ENCODE measurements at regions not wholly inside any gene's neighbourhood (a gene's known extent, or its start where the extent isn't known, plus 50 kb on each side); places are given as distances from the start of the nearest gene placed in this dataset.

DNA sequence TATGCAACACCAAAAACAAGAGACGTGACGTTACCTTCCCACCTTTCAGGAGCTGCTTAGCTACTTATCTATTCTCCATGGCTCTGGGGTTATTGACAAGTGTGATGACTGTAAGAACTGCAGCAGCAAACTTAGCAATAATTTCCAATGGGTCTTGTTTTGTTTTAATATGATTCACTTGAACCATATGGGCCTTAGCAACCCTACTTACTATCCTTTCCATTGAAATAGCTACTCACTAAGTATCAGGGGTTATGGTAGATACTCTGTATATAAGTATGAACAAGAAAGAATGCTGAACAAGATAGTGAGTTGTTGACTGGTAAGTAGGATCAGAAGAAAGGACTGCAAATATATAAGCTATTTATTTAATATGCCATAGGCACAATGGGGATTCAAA, 69.3 kb upstream of the BBX start:
- Histone ChIP-seq H3K27me3 (ENCODE audit: control insufficient read depth in 1 of 2, insufficient read depth in 2 of 2, low read length in 2 of 2) (no peaks in the 10 kb centered on the region), H3K36me3 (ENCODE audit: insufficient read depth, low read length) (no peaks in the 10 kb centered on the region), H3K27ac (ENCODE audit: low read depth in 1 of 2, low read length in 2 of 2) (no peak overlapping the region), H3K9me3 (ENCODE audit: control insufficient read depth in 1 of 2, insufficient read depth in 1 of 2, low read length in 2 of 2) (no peaks in the 10 kb centered on the region), H3K4me3 (ENCODE audit: low read length) (no peak overlapping the region), H3K4me1 (ENCODE audit: insufficient read depth, low read length) (no peaks in the 10 kb centered on the region)
- Mint-ChIP-seq H3K4me3 (no peak overlapping the region), H3K36me3 (ENCODE audit: low read depth) (no peaks in the 10 kb centered on the region), H3K9me3 (no peaks in the 10 kb centered on the region), H3K27me3 (no peaks in the 10 kb centered on the region), H3K27ac (no peak overlapping the region), H3K4me1 (ENCODE audit: low read depth) (no peaks in the 10 kb centered on the region)
- TF ChIP-seq, protein P1, sequence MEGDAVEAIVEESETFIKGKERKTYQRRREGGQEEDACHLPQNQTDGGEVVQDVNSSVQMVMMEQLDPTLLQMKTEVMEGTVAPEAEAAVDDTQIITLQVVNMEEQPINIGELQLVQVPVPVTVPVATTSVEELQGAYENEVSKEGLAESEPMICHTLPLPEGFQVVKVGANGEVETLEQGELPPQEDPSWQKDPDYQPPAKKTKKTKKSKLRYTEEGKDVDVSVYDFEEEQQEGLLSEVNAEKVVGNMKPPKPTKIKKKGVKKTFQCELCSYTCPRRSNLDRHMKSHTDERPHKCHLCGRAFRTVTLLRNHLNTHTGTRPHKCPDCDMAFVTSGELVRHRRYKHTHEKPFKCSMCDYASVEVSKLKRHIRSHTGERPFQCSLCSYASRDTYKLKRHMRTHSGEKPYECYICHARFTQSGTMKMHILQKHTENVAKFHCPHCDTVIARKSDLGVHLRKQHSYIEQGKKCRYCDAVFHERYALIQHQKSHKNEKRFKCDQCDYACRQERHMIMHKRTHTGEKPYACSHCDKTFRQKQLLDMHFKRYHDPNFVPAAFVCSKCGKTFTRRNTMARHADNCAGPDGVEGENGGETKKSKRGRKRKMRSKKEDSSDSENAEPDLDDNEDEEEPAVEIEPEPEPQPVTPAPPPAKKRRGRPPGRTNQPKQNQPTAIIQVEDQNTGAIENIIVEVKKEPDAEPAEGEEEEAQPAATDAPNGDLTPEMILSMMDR (IDR thresholded peaks at IDR 0.05) = no peak
- intact Hi-C loops (cut with DNase I, micrococcal nuclease) = no loop called here
- CTCF ChIA-PET = no interaction called here
- ATAC-seq (ENCODE audit: poor library complexity) (no peak), DNase-seq (no peak)
- POLR2A ChIA-PET = interaction anchor here (1.2 kb wide), 1 partner anchor 64 kb away, joined by 3 read pairs; no protein-coding TSS in a partner anchor

DNA sequence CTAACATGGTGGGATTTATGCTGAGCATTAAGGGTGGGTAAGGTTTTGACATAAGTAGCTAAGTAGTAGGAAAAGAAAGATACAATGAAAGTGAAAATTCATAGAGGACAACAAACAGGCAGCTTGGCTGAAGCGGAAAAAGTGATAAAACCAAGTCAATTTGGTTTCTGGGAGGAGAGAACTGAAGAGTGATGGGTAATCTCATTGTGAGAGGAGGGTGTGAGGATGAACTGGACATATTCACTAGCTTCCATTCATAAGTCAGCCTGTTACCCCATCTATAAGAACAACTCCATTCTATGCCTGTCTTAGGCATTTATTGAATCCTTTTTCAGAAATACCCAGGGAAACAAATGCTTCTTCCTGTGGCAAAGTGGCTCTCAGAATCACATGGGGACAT, 67.1 kb upstream of the BBX start:
- Mint-ChIP-seq H3K9me3 (no peaks in the 10 kb centered on the region), H3K27ac (no peak overlapping the region), H3K36me3 (ENCODE audit: low read depth) (no peaks in the 10 kb centered on the region), H3K27me3 (no peaks in the 10 kb centered on the region), H3K4me3 (no peak overlapping the region), H3K4me1 (ENCODE audit: low read depth) (no peaks in the 10 kb centered on the region)
- POLR2A ChIA-PET = no interaction called here
- Histone ChIP-seq H3K36me3 (ENCODE audit: insufficient read depth, low read length) (no peaks in the 10 kb centered on the region), H3K27ac (ENCODE audit: low read depth in 1 of 2, low read length in 2 of 2) (no peak overlapping the region), H3K4me3 (ENCODE audit: low read length) (no peak overlapping the region), H3K4me1 (ENCODE audit: insufficient read depth, low read length) (no peaks in the 10 kb centered on the region), H3K27me3 (ENCODE audit: control insufficient read depth in 1 of 2, insufficient read depth in 2 of 2, low read length in 2 of 2) (no peaks in the 10 kb centered on the region), H3K9me3 (ENCODE audit: control insufficient read depth in 1 of 2, insufficient read depth in 1 of 2, low read length in 2 of 2) (no peaks in the 10 kb centered on the region)
- DNase-seq (no peak), ATAC-seq (ENCODE audit: poor library complexity) (no peak)
- CTCF ChIA-PET = no interaction called here
- TF ChIP-seq, protein P1 (IDR thresholded peaks at IDR 0.05) = no peak
- intact Hi-C loops (cut with DNase I, micrococcal nuclease) = no loop called here

DNA sequence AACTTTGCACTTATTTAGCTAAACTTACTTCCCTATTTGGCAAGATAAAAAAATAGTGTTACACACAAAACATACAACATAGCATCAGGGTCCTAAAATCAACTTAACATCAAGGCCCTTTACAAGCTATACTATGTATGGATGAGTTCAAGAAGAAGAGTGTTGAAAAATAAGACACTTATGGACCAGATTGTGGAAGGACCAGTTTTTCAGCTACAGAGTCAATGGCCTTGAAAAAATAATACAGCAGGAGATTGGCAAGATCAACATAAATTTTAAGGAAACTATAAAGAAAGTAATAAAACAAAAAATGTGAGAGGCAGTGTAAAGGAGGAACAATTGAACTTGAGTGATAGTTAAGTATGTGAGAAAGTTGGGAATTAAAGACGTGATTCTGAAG, 66.3 kb upstream of the BBX start:
- ChIA-PET POLR2A (no interaction called here), CTCF (no interaction called here)
- H3K27me3 ChIP-seq (ENCODE audit: control insufficient read depth in 1 of 2, insufficient read depth in 2 of 2, low read length in 2 of 2) = no peaks in the 10 kb centered on the region
- no peak overlapping the region for H3K27ac ChIP-seq (ENCODE audit: low read depth in 1 of 2, low read length in 2 of 2)
- H3K36me3 Mint-ChIP-seq (ENCODE audit: low read depth) = no peaks in the 10 kb centered on the region
- H3K36me3 ChIP-seq (ENCODE audit: insufficient read depth, low read length) = no peaks in the 10 kb centered on the region
- no peaks in the 10 kb centered on the region for H3K9me3 Mint-ChIP-seq
- no peak for ATAC-seq (ENCODE audit: poor library complexity)
- no peak overlapping the region for H3K4me3 ChIP-seq (ENCODE audit: low read length)
- TF ChIP-seq, protein P1 (IDR thresholded peaks at IDR 0.05) = no peak
- intact Hi-C loops (cut with DNase I, micrococcal nuclease) = no loop called here
- no peak for DNase-seq
- H3K9me3 ChIP-seq (ENCODE audit: control insufficient read depth in 1 of 2, insufficient read depth in 1 of 2, low read length in 2 of 2) = no peaks in the 10 kb centered on the region
- no peaks in the 10 kb centered on the region for H3K4me1 Mint-ChIP-seq (ENCODE audit: low read depth)
- H3K27me3 Mint-ChIP-seq = no peaks in the 10 kb centered on the region
- H3K4me1 ChIP-seq (ENCODE audit: insufficient read depth, low read length) = no peaks in the 10 kb centered on the region
- no peak overlapping the region for H3K4me3 Mint-ChIP-seq
- H3K27ac Mint-ChIP-seq = no peak overlapping the region
